BLaER1 (cell line): ENCODE measurements at regions not wholly inside any gene's neighbourhood (a gene's known extent, or its start where the extent isn't known, plus 50 kb on each side); places are given as distances from the start of the nearest gene placed in this dataset.
"Not testable (repeated sequence)": the region's sequence is repeated elsewhere in the genome, so short reads cannot be mapped to it uniquely, and the experiment has no call there.

Source experiments
- H3K27ac ChIP-seq: shearing (Covaris generic); formaldehyde crosslinking; 2 replicates; pipeline ENCODE4 v1.8.1; 2022
- H3K27me3 ChIP-seq: shearing (Covaris generic); formaldehyde crosslinking; 2 replicates; pipeline ENCODE4 v1.8.1; 2022
- H3K36me3 ChIP-seq: shearing (Covaris generic); formaldehyde crosslinking; 2 replicates; pipeline ENCODE4 v1.8.1; 2022
- H3K4me1 ChIP-seq: shearing (Covaris generic); formaldehyde crosslinking; 2 replicates; pipeline ENCODE4 v1.8.1; 2022
- H3K4me2 ChIP-seq: shearing (Covaris generic); formaldehyde crosslinking; 2 replicates; pipeline ENCODE4 v1.8.1; 2022
- H3K4me3 ChIP-seq: shearing (Covaris generic); formaldehyde crosslinking; 2 replicates; pipeline ENCODE4 v1.8.1; 2022
- H3K9ac ChIP-seq: shearing (Covaris generic); formaldehyde crosslinking; 2 replicates; pipeline ENCODE4 v1.8.1; 2022
- H3K9me3 ChIP-seq: shearing (Covaris generic); formaldehyde crosslinking; 2 replicates; pipeline ENCODE4 v1.8.1; 2022
- H4K20me1 ChIP-seq: shearing (Covaris generic); formaldehyde crosslinking; 2 replicates; pipeline ENCODE4 v1.8.1; 2022
- Cebpa-rat ChIP-seq: shearing (Covaris generic); IDR thresholded peaks from 2 replicates; pipeline ENCODE4 v1.8.1; 2022

DNA sequence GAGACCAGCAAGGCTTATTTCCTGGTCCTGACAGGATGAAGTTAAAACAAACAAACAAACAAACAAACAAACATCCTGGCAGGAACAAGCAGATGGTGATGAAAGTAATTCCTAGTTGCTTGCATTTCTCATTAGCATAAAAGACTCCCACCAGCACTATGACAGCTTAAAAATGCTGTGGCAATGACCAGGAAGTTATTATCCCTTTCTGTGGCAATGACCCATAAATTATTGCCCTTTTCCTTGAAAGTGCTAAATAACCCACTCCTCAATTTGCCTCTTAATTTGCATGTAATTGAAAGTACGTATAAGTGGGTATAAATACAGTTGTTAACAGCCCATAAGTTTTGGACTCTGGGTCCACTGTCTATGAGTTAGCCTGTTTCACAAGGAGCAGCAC, 727.6 kb upstream of the NEGR1 start:
- H3K27me3 ChIP-seq, result no peaks in the 10 kb centered on the region
- H3K9ac ChIP-seq, result no peak overlapping the region
- no peak overlapping the region for H3K4me3 ChIP-seq
- H3K9me3 ChIP-seq, result no peaks in the 10 kb centered on the region
- H4K20me1 ChIP-seq, result no peaks in the 10 kb centered on the region
- no peak overlapping the region for H3K4me2 ChIP-seq
- H3K36me3 ChIP-seq, result no peaks in the 10 kb centered on the region
- H3K4me1 ChIP-seq, result no peaks in the 10 kb centered on the region
- no peak overlapping the region for H3K27ac ChIP-seq
- TF ChIP-seq Cebpa-rat, result no peak

GRCh38 chr1:73009311-73009710, 727.0 kb upstream of the NEGR1 start:
- H3K9ac ChIP-seq, result no peak overlapping the region
- H3K4me3 ChIP-seq, result no peak overlapping the region
- H4K20me1 ChIP-seq, result no peaks in the 10 kb centered on the region
- H3K27ac ChIP-seq, result no peak overlapping the region
- H3K36me3 ChIP-seq, result no peaks in the 10 kb centered on the region
- H3K4me2 ChIP-seq, result no peak overlapping the region
- H3K27me3 ChIP-seq, result no peaks in the 10 kb centered on the region
- no peaks in the 10 kb centered on the region for H3K4me1 ChIP-seq
- H3K9me3 ChIP-seq, result no peaks in the 10 kb centered on the region
- no peak for TF ChIP-seq Cebpa-rat

GRCh38 chr1:72997624-72998023, 715.3 kb upstream of the NEGR1 start:
- no peak for TF ChIP-seq Cebpa-rat
- H3K4me3 ChIP-seq, result no peak overlapping the region
- no peak overlapping the region for H3K9ac ChIP-seq
- H3K9me3 ChIP-seq, result no peaks in the 10 kb centered on the region
- no peaks in the 10 kb centered on the region for H3K36me3 ChIP-seq
- no peaks in the 10 kb centered on the region for H3K27me3 ChIP-seq
- H3K4me1 ChIP-seq, result no peaks in the 10 kb centered on the region
- no peaks in the 10 kb centered on the region for H4K20me1 ChIP-seq
- no peak overlapping the region for H3K27ac ChIP-seq
- H3K4me2 ChIP-seq, result no peak overlapping the region

- Histone ChIP-seq H3K27ac (no peak overlapping the region), H4K20me1 (no peaks in the 10 kb centered on the region), H3K27me3 (no peaks in the 10 kb centered on the region), H3K4me1 (no peaks in the 10 kb centered on the region), H3K9ac (no peak overlapping the region), H3K36me3 (no peaks in the 10 kb centered on the region), H3K4me3 (no peak overlapping the region), H3K9me3 (no peaks in the 10 kb centered on the region), H3K4me2 (no peak overlapping the region)
- no peak for TF ChIP-seq Cebpa-rat
Observed at GRCh38 chr1:72997041-72997440, 714.7 kb upstream of the NEGR1 start.

GRCh38 chr1:72987871-72988270, 705.5 kb upstream of the NEGR1 start:
- H3K4me2 ChIP-seq, H3K36me3 ChIP-seq, H3K4me3 ChIP-seq, H3K9me3 ChIP-seq, H3K4me1 ChIP-seq, H3K27ac ChIP-seq, H4K20me1 ChIP-seq, H3K9ac ChIP-seq, H3K27me3 ChIP-seq: not testable (repeated sequence)

GRCh38 chr1:72986591-72987290, 704.4 kb upstream of the NEGR1 start:
- Histone ChIP-seq H3K27ac (no peak overlapping the region), H4K20me1 (no peaks in the 10 kb centered on the region), H3K4me3 (no peak overlapping the region), H3K9ac (no peak overlapping the region), H3K27me3 (no peaks in the 10 kb centered on the region), H3K36me3 (no peaks in the 10 kb centered on the region), H3K9me3 (no peaks in the 10 kb centered on the region), H3K4me1 (no peaks in the 10 kb centered on the region), H3K4me2 (no peak overlapping the region)
- no peak for TF ChIP-seq Cebpa-rat

DNA sequence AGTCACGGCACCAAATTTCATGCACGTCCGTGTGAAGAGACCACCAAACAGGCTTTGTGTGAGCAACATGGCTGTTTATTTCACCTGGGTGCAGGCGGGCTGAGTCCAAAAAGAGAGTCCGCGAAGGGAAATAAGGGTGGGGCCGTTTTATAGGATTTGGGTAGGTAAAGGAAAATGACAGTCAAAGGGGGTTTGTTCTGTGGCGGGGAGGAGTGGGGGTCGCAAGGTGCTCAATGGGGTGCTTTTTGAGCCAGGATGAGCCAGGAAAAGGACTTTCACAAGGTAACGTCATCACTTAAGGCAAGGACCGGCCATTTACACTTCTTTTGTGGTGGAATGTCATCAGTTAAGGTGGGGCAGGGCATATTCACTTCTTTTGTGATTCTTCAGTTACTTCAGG, 702.7 kb upstream of the NEGR1 start:
- not testable (repeated sequence) for H3K27me3 ChIP-seq, H3K36me3 ChIP-seq, H4K20me1 ChIP-seq, H3K4me3 ChIP-seq, H3K4me2 ChIP-seq, H3K9me3 ChIP-seq, H3K4me1 ChIP-seq, H3K9ac ChIP-seq, H3K27ac ChIP-seq

- not testable (repeated sequence) for H3K9me3 ChIP-seq, H4K20me1 ChIP-seq, H3K4me1 ChIP-seq, H3K36me3 ChIP-seq, H3K27me3 ChIP-seq, H3K4me2 ChIP-seq, H3K27ac ChIP-seq, H3K4me3 ChIP-seq, H3K9ac ChIP-seq
Observed at GRCh38 chr1:72983011-72983410, 700.7 kb upstream of the NEGR1 start.

DNA sequence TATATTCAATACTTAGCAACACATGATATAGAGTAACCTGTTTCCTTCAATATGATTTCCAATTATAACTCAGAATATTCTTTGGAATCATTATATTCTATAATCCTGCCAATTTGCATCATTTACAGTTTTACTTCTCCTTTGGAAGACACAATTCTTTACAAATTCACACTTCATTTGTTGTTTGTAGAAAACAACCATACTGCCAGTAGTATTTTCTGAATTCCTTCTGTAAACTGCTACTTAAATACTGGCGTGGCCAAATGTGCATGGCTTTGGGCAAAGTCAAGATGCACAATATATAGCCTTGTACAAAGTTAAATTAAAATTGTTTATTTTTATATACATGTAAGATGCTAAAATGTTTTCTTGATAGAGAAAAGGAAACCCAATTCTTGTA, 687.1 kb upstream of the NEGR1 start:
- Histone ChIP-seq H3K27ac (no peak overlapping the region), H3K4me3 (no peak overlapping the region), H3K9ac (no peak overlapping the region), H3K4me1 (no peaks in the 10 kb centered on the region), H3K9me3 (no peaks in the 10 kb centered on the region), H3K27me3 (no peaks in the 10 kb centered on the region), H4K20me1 (no peaks in the 10 kb centered on the region), H3K36me3 (no peaks in the 10 kb centered on the region), H3K4me2 (no peak overlapping the region)
- TF ChIP-seq Cebpa-rat, result no peak

DNA sequence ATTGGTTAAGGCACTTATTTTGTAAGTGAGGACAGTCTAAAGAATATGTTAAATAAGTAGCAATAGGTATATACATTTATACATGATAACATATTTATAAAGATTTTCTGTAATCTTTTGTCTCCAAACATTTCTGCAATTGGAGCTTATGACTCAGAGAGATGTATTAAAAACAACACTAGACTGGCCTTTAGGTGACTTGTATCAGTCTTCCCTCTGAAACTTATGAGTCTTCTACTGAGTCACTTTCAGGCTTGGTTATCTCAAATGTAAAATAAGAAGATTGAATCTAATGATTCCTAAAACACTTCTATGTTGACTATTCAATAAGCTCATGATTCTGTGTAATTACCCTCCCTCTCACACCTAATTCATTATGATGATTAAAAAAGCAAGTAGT, 672.6 kb upstream of the NEGR1 start:
- no peaks in the 10 kb centered on the region for H3K9me3 ChIP-seq
- no peaks in the 10 kb centered on the region for H4K20me1 ChIP-seq
- H3K4me1 ChIP-seq, result no peaks in the 10 kb centered on the region
- H3K4me2 ChIP-seq, result no peak overlapping the region
- no peaks in the 10 kb centered on the region for H3K36me3 ChIP-seq
- H3K9ac ChIP-seq, result no peak overlapping the region
- no peak overlapping the region for H3K4me3 ChIP-seq
- TF ChIP-seq Cebpa-rat, result no peak
- no peak overlapping the region for H3K27ac ChIP-seq
- H3K27me3 ChIP-seq, result no peaks in the 10 kb centered on the region

GRCh38 chr1:72950900-72951299, 668.6 kb upstream of the NEGR1 start:
- H3K9ac ChIP-seq, H3K27me3 ChIP-seq, H3K36me3 ChIP-seq, H3K4me1 ChIP-seq, H4K20me1 ChIP-seq, H3K4me3 ChIP-seq, H3K4me2 ChIP-seq, H3K27ac ChIP-seq, H3K9me3 ChIP-seq: not testable (repeated sequence)
